Adipocyte (in vitro differentiated cells): ENCODE measurements at regions not wholly inside any gene's neighbourhood (a gene's known extent, or its start where the extent isn't known, plus 50 kb on each side); places are given as distances from the start of the nearest gene placed in this dataset.
"Not testable (repeated sequence)": the region's sequence is repeated elsewhere in the genome, so short reads cannot be mapped to it uniquely, and the experiment has no call there.

Source experiments
- DNase-seq: peaks from one replicate; pipeline ENCODE4 v3.0.0-alpha.2; 2015; ENCODE audit warnings: low read depth
- H3K27me3 ChIP-seq: replicated peaks from 2 replicates; pipeline ENCODE4 v1.7.0; 2013; ENCODE audit warnings: mild to moderate bottlenecking, low read length, moderate library complexity; ENCODE audit not compliant: control insufficient read depth, insufficient read depth
- H3K36me3 ChIP-seq: 2 replicates; pipeline ENCODE4 v1.7.0; 2013; ENCODE audit warnings: low read length, mild to moderate bottlenecking, moderate library complexity; ENCODE audit not compliant: control insufficient read depth, insufficient read depth, severe bottlenecking
- H3K4me1 ChIP-seq: 2 replicates; pipeline ENCODE4 v1.7.0; 2013; ENCODE audit warnings: mild to moderate bottlenecking, low read length, moderate library complexity; ENCODE audit not compliant: control insufficient read depth, insufficient read depth
- H3K4me3 ChIP-seq: 2 replicates; pipeline ENCODE4 v1.7.0; 2013; ENCODE audit warnings: mild to moderate bottlenecking, low read length, moderate library complexity
- H3K9ac ChIP-seq: 2 replicates; pipeline ENCODE4 v1.7.0; 2013; ENCODE audit warnings: mild to moderate bottlenecking, low read length, moderate library complexity
- H3K9me3 ChIP-seq: 2 replicates; pipeline ENCODE4 v1.7.0; 2013; ENCODE audit warnings: mild to moderate bottlenecking, low read length, moderate library complexity; ENCODE audit not compliant: control insufficient read depth

DNA sequence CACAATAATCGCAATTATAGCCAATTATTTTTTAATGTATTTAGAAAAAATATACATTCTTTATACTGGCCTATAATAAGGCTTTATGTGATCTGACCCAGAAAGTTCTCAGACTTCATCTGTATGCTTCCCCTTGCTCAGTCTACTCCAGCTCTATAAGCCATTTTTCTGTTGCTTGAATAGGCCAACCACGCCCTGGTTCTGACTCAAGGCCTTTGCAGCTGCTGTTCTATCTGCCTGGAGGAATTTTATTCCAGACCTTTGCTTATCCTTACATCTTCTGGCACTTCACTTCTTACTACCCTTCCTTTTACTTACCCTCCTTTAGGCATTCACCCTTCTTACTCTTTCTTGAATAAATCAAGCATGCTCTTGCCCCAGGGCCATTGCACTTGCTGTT is 54.9 kb upstream of the PDE3B start:
- Histone ChIP-seq H3K36me3 (no peaks in the 10 kb centered on the region), H3K27me3 (no peaks in the 10 kb centered on the region), H3K9ac (no peak overlapping the region), H3K9me3 (no peaks in the 10 kb centered on the region), H3K4me1 (peaks cover 13% of the 10 kb centered on the region), H3K4me3 (no peak overlapping the region)
- DNase-seq: no peak

DNA sequence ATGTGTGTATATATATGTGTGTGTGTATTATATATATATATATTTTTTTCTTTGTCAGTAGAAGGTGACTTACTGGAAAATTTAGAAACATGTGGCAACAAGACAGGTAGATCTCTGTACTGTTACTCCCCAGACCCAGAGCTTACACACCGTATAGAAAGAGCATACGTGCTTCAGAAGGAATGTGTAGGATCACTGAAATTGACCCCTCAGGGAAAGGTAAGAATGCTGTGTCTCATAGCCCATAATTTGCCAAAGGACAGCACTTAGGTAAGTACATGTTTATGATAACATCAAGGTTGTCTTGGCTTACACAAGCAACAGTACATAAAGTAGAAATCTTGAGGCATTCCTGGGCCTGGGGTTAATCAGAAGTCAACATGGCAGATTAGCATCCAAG is 54.2 kb upstream of the PDE3B start:
- DNase-seq: no peak
- Histone ChIP-seq H3K4me1 (peaks cover 13% of the 10 kb centered on the region), H3K27me3 (no peaks in the 10 kb centered on the region), H3K9me3 (no peaks in the 10 kb centered on the region), H3K9ac (no peak overlapping the region), H3K4me3 (no peak overlapping the region), H3K36me3 (no peaks in the 10 kb centered on the region)

DNA sequence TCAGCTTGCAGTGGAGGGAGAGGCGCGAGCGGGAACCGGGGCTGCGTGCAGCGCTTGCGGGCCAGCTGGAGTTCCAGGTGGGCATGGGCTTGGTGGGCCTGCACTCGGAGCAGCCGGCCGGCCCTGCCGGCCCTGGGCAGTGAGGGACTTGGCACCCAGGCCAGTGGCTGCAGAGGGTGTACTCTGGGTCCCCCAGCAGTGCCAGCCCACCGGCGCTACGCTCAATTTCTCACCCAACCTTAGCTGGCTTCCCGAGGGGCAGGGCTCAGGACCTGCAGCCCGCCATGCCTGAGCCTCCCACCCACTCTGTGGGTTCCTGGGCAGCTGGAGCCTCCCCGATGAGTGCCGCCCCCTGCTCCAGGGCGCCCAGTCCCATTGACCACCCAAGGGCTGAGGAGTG is 52.6 kb upstream of the PDE3B start:
- not testable (repeated sequence) for H3K36me3 ChIP-seq, H3K27me3 ChIP-seq, H3K4me1 ChIP-seq, H3K9ac ChIP-seq, H3K4me3 ChIP-seq, H3K9me3 ChIP-seq, DNase-seq

DNA sequence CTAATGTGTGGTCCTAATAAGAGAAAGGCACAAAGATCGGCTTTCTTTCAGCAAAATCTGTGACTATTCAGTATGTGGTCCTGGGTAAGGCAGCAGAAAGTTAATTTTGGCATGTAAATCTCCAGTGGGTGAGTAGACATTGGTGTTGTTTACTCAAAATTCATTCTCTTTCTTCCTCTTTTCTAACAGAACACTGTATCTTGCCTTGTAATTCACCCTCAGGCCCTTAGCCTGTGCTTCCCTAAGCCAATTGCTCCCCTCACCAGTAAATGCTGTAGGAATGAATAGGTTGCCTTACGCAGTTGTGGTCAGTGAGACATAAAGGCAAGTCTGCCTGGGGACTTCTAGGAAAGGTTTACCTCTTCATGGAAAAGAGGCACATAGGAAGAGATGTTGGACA is 49.9 kb upstream of the PDE3B start:
- no peaks in the 10 kb centered on the region for H3K27me3 ChIP-seq
- DNase-seq: no peak
- H3K36me3 ChIP-seq: no peaks in the 10 kb centered on the region
- no peak overlapping the region for H3K9ac ChIP-seq
- H3K4me1 ChIP-seq: no peaks in the 10 kb centered on the region
- H3K9me3 ChIP-seq: no peaks in the 10 kb centered on the region
- H3K4me3 ChIP-seq: no peak overlapping the region
